ENCODE measurements at regions not wholly inside any gene's neighbourhood (a gene's known extent, or its start where the extent isn't known, plus 50 kb on each side); places are given as distances from the start of the nearest gene placed in this dataset.

- TF ChIP-seq STAT1 (conservative IDR thresholded peaks at IDR 0.05): no peak
- TF ChIP-seq NFYB (IDR thresholded peaks at IDR 0.05; ENCODE audit: insufficient read depth, low read depth, low read length): no peak
- TF ChIP-seq, protein P1, sequence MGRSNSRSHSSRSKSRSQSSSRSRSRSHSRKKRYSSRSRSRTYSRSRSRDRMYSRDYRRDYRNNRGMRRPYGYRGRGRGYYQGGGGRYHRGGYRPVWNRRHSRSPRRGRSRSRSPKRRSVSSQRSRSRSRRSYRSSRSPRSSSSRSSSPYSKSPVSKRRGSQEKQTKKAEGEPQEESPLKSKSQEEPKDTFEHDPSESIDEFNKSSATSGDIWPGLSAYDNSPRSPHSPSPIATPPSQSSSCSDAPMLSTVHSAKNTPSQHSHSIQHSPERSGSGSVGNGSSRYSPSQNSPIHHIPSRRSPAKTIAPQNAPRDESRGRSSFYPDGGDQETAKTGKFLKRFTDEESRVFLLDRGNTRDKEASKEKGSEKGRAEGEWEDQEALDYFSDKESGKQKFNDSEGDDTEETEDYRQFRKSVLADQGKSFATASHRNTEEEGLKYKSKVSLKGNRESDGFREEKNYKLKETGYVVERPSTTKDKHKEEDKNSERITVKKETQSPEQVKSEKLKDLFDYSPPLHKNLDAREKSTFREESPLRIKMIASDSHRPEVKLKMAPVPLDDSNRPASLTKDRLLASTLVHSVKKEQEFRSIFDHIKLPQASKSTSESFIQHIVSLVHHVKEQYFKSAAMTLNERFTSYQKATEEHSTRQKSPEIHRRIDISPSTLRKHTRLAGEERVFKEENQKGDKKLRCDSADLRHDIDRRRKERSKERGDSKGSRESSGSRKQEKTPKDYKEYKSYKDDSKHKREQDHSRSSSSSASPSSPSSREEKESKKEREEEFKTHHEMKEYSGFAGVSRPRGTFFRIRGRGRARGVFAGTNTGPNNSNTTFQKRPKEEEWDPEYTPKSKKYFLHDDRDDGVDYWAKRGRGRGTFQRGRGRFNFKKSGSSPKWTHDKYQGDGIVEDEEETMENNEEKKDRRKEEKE (IDR thresholded peaks at IDR 0.05): no peak
Measured at GRCh38 chr4:73690051-73690738, 50.2 kb upstream of the CXCL8 start (continued).

Measured in GM12878 (cell line).